ENCODE measurements at regions not wholly inside any gene's neighbourhood (a gene's known extent, or its start where the extent isn't known, plus 50 kb on each side); places are given as distances from the start of the nearest gene placed in this dataset.

DNA sequence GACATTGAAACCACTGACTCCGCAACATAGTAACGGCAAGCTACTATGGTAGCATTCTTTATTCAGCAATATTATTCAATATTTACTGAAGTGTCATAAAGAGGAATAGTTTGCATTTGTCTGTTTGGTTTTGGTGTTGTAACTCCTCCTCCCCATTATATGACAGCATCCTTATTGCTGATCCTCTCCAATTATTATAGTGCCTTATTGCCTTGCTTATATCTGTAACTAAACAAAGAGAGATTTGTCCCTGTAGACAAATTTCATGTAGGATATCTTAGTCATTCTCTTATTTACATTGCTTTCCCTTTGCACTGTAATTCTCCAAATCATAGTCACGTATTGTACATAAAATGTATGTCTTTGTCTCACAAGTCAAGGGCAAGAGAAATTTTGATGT lies 1041.2 kb upstream of the ZEB2 start (continued):
- TF ChIP-seq, protein P1, sequence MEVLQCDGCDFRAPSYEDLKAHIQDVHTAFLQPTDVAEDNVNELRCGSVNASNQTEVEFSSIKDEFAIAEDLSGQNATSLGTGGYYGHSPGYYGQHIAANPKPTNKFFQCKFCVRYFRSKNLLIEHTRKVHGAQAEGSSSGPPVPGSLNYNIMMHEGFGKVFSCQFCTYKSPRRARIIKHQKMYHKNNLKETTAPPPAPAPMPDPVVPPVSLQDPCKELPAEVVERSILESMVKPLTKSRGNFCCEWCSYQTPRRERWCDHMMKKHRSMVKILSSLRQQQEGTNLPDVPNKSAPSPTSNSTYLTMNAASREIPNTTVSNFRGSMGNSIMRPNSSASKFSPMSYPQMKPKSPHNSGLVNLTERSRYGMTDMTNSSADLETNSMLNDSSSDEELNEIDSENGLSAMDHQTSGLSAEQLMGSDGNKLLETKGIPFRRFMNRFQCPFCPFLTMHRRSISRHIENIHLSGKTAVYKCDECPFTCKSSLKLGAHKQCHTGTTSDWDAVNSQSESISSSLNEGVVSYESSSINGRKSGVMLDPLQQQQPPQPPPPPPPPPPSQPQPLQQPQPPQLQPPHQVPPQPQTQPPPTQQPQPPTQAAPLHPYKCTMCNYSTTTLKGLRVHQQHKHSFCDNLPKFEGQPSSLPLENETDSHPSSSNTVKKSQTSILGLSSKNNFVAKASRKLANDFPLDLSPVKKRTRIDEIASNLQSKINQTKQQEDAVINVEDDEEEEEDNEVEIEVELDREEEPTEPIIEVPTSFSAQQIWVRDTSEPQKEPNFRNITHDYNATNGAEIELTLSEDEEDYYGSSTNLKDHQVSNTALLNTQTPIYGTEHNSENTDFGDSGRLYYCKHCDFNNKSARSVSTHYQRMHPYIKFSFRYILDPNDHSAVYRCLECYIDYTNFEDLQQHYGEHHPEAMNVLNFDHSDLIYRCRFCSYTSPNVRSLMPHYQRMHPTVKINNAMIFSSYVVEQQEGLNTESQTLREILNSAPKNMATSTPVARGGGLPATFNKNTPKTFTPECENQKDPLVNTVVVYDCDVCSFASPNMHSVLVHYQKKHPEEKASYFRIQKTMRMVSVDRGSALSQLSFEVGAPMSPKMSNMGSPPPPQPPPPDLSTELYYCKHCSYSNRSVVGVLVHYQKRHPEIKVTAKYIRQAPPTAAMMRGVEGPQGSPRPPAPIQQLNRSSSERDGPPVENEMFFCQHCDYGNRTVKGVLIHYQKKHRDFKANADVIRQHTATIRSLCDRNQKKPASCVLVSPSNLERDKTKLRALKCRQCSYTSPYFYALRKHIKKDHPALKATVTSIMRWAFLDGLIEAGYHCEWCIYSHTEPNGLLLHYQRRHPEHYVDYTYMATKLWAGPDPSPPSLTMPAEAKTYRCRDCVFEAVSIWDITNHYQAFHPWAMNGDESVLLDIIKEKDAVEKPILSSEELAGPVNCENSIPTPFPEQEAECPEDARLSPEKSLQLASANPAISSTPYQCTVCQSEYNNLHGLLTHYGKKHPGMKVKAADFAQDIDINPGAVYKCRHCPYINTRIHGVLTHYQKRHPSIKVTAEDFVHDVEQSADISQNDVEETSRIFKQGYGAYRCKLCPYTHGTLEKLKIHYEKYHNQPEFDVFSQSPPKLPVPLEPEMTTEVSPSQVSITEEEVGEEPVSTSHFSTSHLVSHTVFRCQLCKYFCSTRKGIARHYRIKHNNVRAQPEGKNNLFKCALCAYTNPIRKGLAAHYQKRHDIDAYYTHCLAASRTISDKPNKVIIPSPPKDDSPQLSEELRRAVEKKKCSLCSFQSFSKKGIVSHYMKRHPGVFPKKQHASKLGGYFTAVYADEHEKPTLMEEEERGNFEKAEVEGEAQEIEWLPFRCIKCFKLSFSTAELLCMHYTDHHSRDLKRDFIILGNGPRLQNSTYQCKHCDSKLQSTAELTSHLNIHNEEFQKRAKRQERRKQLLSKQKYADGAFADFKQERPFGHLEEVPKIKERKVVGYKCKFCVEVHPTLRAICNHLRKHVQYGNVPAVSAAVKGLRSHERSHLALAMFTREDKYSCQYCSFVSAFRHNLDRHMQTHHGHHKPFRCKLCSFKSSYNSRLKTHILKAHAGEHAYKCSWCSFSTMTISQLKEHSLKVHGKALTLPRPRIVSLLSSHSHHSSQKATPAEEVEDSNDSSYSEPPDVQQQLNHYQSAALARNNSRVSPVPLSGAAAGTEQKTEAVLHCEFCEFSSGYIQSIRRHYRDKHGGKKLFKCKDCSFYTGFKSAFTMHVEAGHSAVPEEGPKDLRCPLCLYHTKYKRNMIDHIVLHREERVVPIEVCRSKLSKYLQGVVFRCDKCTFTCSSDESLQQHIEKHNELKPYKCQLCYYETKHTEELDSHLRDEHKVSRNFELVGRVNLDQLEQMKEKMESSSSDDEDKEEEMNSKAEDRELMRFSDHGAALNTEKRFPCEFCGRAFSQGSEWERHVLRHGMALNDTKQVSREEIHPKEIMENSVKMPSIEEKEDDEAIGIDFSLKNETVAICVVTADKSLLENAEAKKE (CRISPR knock-in tag; IDR thresholded peaks at IDR 0.05), result no peak

DNA sequence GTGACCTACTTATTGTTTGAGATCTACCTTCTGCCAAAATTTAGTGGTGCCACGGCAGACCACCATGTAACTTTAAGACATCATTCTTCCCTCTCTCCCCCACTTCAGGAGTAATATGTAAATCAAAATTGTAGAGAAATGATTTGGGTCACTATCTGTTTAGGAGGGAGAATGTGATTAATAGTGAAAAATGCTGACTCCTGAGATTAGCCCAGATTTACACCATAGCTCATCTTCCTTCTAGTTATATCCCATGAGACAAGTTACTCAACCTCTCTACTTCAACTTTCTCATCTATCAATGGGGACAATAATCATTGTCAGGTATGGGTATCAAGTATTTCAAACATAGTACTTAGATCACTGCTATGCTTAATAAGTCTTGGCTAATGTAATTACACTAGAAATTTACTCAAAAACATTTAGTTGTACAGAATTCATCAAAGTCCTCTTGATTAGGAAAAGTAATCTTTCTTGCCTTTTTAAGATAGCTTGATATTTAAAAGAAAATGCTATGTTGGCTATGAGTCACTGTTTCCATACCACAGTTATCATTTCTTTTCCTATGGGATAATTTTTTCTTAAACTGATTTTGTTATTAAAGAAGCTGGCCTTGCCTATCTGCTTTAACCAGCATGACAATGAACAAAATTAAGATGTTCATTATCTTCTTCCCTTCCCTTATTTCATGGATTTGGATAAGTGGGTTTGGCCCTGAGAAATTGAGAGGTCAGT lies 1038.9 kb upstream of the ZEB2 start:
- no peaks in the 10 kb centered on the region for H3K79me2 ChIP-seq (replicated peaks; ENCODE audit: insufficient read depth)
- no peaks in the 10 kb centered on the region for H4K20me1 ChIP-seq (replicated peaks; ENCODE audit: insufficient read depth)
- no peak overlapping the region for H3K4me2 ChIP-seq
- H3K27ac ChIP-seq (ENCODE audit: low read depth), result no peak overlapping the region
- H3K36me3 ChIP-seq (ENCODE audit: insufficient read depth), result no peaks in the 10 kb centered on the region
- no peaks in the 10 kb centered on the region for H3K9me3 Mint-ChIP-seq
- no peak for TF ChIP-seq POLR2AphosphoS5 (IDR thresholded peaks at IDR 0.05; ENCODE audit: low read depth)
- no peak overlapping the region for H3K27ac Mint-ChIP-seq
- no peak overlapping the region for H3K4me3 ChIP-seq
- no peaks in the 10 kb centered on the region for H3F3A ChIP-seq (replicated peaks; ENCODE audit: low read depth)
- H3K36me3 Mint-ChIP-seq (ENCODE audit: low read depth), result no peaks in the 10 kb centered on the region
- no peak for ATAC-seq
- H3K4me1 ChIP-seq (ENCODE audit: insufficient read depth), result peaks cover 4% of the 10 kb centered on the region; the same call in 1 of the 2 replicates
- no peak for DNase-seq (ENCODE audit: low spot score)
- no peak overlapping the region for H2AFZ ChIP-seq
- H3K27me3 ChIP-seq (ENCODE audit: insufficient read depth), result no peaks in the 10 kb centered on the region
- peaks cover 18% of the 10 kb centered on the region for H3K4me1 Mint-ChIP-seq
- H3K9me2 ChIP-seq (ENCODE audit: insufficient read depth), result no peaks in the 10 kb centered on the region
- H3K27me3 Mint-ChIP-seq (ENCODE audit: insufficient read depth, low read depth, poor library complexity), result no peaks in the 10 kb centered on the region
- no peak overlapping the region for H3K4me3 Mint-ChIP-seq

DNA sequence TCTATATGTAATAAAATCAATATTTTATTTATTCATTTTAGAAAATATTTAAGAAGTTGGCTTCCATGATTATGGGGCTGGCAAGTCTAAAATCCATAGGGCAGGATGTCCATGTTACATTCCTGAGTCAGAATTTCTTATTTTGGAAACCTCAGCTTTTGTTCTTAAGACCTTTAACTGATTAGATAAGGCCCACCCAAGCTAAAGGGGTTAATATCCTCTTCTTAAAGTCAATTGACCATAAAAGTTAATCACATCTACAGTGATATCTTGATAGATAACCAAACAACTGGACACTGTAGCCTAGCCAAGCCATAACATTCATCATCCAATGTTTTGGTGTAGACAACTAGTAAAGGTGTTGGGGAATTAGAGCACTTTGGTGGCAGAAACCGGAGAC lies 1035.4 kb upstream of the ZEB2 start:
- no peaks in the 10 kb centered on the region for H3F3A ChIP-seq (replicated peaks; ENCODE audit: low read depth)
- DNase-seq (ENCODE audit: low spot score) (no peak), ATAC-seq (no peak)
- H3K27ac Mint-ChIP-seq, result no peak overlapping the region
- no peaks in the 10 kb centered on the region for H3K36me3 Mint-ChIP-seq (ENCODE audit: low read depth)
- no peaks in the 10 kb centered on the region for H3K9me3 Mint-ChIP-seq
- H3K4me3 Mint-ChIP-seq, result no peak overlapping the region
- H3K4me1 Mint-ChIP-seq, result peaks cover 9% of the 10 kb centered on the region
- H3K4me2 ChIP-seq, result no peak overlapping the region
- no peak overlapping the region for H2AFZ ChIP-seq
- no peaks in the 10 kb centered on the region for H4K20me1 ChIP-seq (replicated peaks; ENCODE audit: insufficient read depth)
- H3K27ac ChIP-seq (ENCODE audit: low read depth), result no peak overlapping the region
- no peaks in the 10 kb centered on the region for H3K79me2 ChIP-seq (replicated peaks; ENCODE audit: insufficient read depth)
- H3K4me3 ChIP-seq, result no peak overlapping the region
- no peaks in the 10 kb centered on the region for H3K27me3 ChIP-seq (ENCODE audit: insufficient read depth)
- H3K9me2 ChIP-seq (ENCODE audit: insufficient read depth), result no peaks in the 10 kb centered on the region
- H3K36me3 ChIP-seq (ENCODE audit: insufficient read depth), result no peaks in the 10 kb centered on the region
- no peaks in the 10 kb centered on the region for H3K27me3 Mint-ChIP-seq (ENCODE audit: insufficient read depth, low read depth, poor library complexity)
- 0 out of 2 replicates have a peak, but pooled peaks cover 4% of the 10 kb centered on the region for H3K4me1 ChIP-seq (ENCODE audit: insufficient read depth)
- TF ChIP-seq ZNF114 (CRISPR knock-in tag; IDR thresholded peaks at IDR 0.05), result no peak
- no peak for TF ChIP-seq JUNB (IDR thresholded peaks at IDR 0.05; ENCODE audit: unreplicated experiment)
- no peak for TF ChIP-seq POLR2AphosphoS5 (IDR thresholded peaks at IDR 0.05; ENCODE audit: low read depth)
- TF ChIP-seq EZH2phosphoT487 (IDR thresholded peaks at IDR 0.05; ENCODE audit: unreplicated experiment), result no peak
- no peak for TF ChIP-seq ZNF331 (CRISPR knock-in tag; IDR thresholded peaks at IDR 0.05; ENCODE audit: low read depth)
- TF ChIP-seq, protein P2, sequence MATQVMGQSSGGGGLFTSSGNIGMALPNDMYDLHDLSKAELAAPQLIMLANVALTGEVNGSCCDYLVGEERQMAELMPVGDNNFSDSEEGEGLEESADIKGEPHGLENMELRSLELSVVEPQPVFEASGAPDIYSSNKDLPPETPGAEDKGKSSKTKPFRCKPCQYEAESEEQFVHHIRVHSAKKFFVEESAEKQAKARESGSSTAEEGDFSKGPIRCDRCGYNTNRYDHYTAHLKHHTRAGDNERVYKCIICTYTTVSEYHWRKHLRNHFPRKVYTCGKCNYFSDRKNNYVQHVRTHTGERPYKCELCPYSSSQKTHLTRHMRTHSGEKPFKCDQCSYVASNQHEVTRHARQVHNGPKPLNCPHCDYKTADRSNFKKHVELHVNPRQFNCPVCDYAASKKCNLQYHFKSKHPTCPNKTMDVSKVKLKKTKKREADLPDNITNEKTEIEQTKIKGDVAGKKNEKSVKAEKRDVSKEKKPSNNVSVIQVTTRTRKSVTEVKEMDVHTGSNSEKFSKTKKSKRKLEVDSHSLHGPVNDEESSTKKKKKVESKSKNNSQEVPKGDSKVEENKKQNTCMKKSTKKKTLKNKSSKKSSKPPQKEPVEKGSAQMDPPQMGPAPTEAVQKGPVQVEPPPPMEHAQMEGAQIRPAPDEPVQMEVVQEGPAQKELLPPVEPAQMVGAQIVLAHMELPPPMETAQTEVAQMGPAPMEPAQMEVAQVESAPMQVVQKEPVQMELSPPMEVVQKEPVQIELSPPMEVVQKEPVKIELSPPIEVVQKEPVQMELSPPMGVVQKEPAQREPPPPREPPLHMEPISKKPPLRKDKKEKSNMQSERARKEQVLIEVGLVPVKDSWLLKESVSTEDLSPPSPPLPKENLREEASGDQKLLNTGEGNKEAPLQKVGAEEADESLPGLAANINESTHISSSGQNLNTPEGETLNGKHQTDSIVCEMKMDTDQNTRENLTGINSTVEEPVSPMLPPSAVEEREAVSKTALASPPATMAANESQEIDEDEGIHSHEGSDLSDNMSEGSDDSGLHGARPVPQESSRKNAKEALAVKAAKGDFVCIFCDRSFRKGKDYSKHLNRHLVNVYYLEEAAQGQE (IDR thresholded peaks at IDR 0.05; ENCODE audit: unreplicated experiment), result no peak
- TF ChIP-seq, protein P3, sequence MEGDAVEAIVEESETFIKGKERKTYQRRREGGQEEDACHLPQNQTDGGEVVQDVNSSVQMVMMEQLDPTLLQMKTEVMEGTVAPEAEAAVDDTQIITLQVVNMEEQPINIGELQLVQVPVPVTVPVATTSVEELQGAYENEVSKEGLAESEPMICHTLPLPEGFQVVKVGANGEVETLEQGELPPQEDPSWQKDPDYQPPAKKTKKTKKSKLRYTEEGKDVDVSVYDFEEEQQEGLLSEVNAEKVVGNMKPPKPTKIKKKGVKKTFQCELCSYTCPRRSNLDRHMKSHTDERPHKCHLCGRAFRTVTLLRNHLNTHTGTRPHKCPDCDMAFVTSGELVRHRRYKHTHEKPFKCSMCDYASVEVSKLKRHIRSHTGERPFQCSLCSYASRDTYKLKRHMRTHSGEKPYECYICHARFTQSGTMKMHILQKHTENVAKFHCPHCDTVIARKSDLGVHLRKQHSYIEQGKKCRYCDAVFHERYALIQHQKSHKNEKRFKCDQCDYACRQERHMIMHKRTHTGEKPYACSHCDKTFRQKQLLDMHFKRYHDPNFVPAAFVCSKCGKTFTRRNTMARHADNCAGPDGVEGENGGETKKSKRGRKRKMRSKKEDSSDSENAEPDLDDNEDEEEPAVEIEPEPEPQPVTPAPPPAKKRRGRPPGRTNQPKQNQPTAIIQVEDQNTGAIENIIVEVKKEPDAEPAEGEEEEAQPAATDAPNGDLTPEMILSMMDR (conservative IDR thresholded peaks at IDR 0.05; ENCODE audit: low read depth in 2 of 2), result no peak

Data from GM23338 (cell line).